GM21528 (cell line): ENCODE measurements at regions not wholly inside any gene's neighbourhood (a gene's known extent, or its start where the extent isn't known, plus 50 kb on each side); places are given as distances from the start of the nearest gene placed in this dataset.
"Not testable (repeated sequence)": the region's sequence is repeated elsewhere in the genome, so short reads cannot be mapped to it uniquely, and the experiment has no call there.

Source experiments
- ATAC-seq: cut with Tn5 transposase; IDR thresholded peaks from one replicate; pipeline ENCODE4 v1.9.1; 2021; ENCODE audit warnings: mild to moderate bottlenecking, moderate library complexity; ENCODE audit not compliant: unreplicated experiment, low FRiP score

DNA sequence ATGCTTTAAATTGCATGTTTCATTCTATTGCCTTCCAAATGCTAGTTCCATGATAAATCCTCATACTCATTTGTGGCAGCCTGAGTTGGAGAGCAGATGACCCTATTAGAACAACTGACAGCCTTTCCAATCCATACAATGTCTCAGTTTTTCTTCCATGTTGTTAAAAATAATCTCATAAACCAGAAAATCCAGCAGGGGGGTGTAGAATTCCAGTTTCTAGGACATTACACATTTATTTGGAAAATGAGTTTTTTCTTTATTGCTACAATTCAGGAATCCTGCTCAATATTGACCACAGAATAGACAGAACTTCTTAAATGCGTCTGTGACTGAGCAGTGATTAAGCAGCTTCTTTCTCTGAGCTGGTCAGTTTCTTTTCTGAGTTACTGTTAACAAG, 174.2 kb upstream of the ATP10A start:
- ATAC-seq, result no peak

DNA sequence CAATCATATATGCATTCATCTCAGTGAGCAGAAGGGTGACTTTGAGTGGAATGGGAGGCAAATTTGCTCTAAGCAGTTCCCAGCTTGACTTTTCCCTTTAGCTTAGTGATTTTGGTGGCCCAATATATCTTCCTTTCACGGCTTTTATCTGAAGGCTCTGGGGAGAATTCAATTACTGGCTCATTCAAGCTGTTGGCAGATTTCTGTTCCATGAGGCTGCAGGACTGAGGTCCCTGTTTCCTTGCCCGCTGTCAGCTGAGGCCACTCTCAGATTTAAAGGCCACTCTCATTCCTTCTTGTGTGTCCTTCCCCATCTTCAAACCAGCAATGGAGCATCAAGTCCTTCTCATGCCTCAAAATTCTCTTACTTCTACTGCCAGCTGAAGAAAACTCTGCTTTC, 170.4 kb upstream of the ATP10A start:
- no peak for ATAC-seq

DNA sequence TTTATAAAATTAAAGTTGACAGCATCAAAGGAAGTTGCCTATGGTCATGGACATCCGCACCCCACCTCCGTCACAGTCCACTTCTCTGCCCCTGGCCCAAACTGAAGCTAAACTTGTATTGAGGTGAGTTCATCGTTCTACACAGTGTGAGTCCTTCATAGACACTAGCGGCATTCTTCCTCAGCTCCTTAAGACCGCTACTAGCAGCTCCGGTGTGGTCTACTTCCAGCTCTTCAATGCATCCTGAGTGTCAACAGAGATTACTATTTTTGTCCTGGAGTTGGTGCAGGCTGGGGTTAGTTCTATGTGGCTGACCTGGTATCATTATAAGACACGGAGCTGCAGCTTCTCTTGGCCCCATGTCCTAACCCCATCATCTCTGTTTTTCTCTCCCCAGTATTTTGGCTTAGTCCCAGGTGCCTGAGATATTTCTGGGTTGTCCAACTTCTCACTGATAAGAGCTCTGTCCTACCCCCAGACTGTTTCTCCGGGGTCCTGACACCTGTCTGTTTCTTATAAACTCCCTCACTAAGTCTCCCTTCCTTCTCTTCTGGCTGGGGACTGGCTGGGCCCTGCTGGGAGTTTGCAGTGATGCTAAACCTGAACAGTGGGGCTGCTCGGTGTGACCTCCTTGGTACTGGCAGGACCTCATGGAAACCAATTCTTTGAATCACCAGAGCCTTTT, 169.2 kb upstream of the ATP10A start:
- ATAC-seq, result no peak

DNA sequence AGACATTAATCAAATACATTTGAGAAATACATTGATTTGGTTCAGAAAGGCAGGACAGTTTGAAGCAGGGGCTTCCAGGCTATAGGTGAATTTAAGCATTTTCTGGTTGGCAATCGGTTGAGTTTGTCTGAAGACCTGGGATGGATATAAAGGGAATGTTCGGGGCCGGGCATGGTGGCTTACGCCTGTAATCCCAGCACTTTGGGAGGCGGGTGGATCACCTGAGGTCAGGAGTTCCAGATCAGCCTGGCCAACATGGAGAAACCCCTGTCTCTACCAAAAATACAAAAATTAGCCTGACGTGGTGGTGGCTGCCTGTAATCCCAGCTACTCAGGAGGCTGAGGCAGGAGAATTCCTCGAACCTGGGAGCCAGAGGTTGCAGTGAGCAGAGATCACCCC, 166.5 kb upstream of the ATP10A start:
- not testable (repeated sequence) for ATAC-seq

DNA sequence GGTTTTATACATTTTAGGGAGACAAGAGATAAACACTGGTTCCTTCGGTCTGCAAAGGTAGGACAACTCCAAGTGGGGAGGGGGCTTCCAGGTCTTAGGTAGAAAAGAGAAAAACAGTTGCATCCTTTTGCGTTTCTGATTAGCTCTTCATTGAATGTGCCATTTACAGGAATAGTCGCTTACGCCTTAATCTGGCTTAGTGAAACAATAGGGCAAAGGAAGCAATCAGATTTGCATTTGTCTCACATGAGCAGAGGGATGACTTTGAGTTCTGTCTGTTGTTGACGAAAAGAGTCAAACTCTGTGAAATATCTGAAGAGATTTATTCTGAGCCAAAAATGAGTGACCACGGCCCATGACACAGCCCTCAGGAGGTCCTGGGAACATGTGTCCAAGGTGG, 166.0 kb upstream of the ATP10A start:
- ATAC-seq, result no peak

DNA sequence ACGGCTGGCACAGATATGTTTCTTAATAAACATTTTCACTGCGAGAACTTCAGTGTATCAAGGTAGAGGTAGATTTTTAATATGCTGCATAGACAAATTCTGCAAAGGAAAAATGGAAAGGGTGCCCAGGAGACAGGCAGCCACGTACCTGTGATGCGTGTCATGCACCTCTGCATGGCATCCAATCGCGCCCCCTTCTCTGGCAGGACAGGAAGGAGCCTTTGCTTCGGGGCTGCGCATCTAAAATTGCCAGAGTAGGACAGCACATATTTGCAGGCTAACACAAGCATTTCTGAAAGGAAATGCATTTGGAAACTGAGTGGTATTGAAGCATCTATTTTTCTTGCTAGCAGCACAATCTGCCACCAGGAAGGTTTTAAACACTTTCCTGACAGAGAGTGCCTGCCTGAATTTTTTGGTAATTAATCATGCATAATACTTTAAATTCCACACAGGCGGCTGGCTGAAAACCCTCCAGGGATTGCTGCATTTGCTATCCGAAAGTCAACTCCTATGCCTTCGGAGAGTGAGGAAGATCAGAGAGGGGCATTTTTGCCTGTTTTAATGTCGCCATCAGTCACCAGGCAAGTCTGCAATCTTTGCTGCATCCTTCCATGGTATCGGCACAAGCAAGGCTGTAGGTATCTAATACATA, 165.1 kb upstream of the ATP10A start:
- no peak for ATAC-seq

DNA sequence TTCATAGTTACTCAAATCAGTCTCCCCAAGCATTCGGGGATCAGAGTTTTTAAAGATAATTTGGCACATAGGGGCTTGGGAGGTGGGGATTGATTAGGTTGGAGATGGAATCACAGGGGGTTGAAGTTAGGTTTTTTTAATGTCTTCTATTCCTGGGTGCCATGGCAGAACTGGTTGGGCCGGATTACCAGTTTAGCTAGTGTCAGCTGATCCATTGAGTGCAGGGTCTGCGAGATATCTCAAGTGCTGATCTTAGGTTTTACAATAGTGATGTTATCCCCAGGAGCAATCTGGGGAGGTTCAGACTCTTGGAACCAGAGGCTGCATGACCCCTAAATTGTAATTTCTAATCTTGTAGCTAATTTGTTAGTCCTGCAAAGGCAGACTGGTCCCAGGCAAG, 163.5 kb upstream of the ATP10A start:
- ATAC-seq, result not testable (repeated sequence)

DNA sequence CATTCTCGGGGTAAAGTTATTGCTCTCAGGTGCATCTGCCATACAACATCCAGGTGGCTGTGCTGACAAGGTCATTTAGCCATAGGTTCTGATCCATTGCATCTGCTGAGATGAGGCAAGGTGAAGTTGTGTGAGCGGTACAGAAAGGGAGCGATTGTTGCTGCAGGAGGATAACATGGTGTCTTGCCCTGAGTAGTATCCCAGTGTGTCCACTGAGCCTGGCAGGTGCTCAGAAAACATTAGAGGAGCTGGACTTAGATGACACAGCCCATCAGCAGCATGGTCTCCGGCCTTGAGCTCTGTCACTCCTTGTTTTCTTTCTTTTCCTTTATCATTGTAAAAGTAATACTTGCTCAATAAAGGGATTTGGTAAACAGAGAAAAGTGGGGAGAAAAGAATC, 161.1 kb upstream of the ATP10A start:
- ATAC-seq, result no peak

DNA sequence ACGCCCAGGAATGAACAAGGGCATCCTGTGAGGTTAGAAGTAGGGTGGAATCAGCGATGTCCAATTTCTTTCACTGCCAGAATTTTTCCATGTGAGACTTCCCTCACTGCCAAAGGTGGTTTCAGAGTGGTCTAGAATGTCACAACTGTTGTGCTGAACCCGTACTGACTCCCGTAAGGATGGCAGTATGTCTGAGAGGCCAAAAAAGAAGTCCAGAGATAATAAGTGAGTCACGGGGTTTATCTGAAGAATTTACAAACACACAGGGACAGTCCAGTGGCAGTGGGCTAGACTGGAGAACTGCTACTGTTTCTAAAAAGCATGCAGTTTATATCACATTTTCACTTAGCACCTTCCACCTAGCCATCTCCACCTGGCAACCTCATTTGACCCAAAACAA, 160.6 kb upstream of the ATP10A start:
- no peak for ATAC-seq

DNA sequence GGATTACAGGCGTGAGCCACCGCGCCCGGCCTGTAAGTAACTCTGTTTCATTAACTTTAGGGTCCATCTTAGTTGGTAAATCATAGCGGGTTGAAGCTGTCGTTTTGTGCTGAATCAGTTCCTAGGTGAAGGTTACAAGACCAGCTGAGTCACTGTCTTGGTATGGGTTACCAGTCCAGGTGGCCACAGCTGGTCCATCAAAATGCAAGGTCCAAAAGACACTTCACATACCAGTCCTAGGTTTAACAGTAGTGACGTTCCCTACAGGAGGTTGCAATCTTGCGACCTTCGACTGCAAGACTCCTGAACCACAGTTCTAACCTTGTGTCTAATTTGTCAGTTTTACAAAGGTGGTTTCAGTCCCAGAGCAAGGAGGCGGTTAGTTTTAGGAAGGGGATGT, 160.1 kb upstream of the ATP10A start:
- no peak for ATAC-seq

DNA sequence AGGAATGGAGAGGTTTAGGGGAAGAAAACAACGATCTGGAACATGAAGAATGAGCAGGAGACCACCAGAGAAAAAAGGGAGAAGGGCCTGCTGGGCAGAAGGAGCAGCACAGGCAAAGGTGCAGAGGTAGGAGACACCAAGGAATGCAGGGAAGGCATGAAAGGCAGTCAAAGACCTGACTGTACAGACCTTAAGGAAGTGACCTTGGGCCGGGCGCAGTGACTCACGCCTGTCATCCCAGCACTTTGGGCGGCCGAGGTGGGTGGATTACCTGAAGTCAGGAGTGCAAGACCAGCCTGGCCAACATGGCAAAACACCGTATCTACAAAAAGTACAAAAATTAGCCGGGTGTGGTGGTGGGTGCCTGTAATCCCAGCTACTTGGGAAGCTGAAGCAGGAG, 157.7 kb upstream of the ATP10A start:
- ATAC-seq, result no peak

DNA sequence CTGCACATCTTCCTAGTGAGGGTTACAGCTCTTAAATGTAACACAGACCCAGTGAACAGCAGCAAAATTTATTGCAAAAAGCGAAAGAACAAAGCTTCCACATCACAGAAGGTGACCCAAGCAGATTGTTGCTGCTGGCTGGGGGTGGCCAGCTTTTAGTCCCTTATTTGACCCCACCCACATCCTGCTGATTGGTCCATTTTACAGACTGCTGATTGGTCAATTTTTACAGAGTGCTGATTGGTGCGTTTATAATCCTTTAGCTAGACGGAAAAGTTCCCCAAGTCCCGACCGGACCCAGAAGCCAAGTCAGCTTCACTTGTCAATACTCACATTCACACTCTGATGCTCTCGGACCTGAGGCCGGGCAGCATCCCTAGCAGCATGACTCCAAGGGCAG, 154.5 kb upstream of the ATP10A start:
- no peak for ATAC-seq

DNA sequence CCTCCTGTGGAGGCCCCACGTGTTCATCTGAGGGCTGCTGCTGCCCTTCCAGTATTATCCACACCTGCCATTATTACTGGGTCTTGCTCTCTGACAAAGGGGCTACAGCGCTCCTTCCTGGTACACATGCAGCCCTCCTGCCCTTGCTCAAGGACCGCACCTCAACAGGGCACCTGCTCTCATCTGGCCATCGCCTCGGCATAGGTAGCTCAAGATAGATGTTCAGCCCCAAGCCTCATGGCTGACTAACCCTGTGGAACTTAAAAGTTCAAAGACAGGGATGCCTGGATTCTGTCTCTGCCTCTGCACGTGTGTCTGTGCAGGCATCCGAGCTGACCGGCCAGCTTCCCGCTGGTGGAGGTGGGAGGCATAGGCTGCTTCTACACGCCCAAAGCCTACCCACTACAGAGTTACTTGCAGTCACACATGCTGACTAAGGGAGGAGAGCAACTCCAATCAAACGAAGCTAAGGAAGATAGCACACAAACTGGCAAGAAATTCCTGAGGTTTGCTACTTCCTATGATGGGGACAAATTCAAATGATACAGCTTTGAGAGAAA, 152.5 kb upstream of the ATP10A start:
- no peak for ATAC-seq

DNA sequence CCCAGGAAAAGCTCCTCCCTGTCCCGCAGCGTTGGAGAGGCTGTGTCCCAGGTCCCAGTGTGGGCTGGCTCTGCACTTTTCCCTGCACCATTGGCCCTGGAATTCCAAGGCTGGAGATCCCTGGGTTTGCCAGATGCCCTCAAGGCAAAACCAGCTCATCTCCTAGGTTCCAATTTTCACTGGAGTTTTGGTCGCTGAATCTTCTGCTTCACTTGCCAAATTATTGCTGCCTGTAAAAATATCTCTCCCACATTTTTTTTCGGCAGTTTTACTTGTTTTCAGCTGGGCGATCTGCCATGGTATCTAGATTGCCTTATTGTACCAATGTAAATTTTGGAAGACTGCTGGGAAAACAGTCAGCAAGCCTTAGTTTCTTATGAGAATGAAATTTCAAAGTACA, 150.9 kb upstream of the ATP10A start:
- no peak for ATAC-seq

DNA sequence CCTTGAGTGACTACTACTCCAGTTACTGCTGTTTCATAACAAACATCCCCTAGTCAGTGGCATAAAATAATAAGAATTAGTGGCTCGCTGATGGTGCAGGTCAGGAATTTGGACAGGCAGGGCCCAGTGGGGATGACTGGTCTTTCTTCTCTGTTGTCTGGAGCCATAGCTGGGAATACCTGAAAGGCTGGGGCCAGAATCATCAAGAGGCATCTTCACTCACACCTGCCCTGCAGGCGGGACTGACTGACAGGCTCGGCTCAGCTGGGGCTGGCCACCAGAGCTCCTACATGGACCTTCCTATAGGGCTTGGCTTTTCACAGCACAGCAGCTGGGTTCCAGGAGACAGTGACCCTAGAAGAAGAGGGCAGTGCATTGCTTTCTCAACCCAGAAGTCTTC, 148.8 kb upstream of the ATP10A start:
- ATAC-seq, result no peak

DNA sequence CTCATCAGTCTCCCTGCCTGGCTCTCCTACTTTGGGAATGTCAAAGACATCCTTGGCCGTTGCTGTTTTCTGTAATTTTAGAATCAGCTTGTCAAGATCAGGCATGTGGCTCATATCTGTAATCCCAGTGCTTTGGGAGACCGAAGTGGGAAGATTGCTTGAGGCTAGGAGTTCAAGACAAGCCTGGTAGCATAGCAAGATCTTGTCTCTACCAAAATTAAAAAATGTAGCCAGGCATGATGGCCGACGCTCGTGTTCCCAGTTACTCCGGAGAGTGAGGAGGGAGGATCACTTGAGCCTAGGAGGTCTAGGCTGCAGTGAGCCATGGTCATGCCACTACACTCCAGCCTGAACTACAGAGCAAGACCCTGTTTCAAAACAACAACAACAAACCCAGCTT, 144.0 kb upstream of the ATP10A start:
- no peak for ATAC-seq

DNA sequence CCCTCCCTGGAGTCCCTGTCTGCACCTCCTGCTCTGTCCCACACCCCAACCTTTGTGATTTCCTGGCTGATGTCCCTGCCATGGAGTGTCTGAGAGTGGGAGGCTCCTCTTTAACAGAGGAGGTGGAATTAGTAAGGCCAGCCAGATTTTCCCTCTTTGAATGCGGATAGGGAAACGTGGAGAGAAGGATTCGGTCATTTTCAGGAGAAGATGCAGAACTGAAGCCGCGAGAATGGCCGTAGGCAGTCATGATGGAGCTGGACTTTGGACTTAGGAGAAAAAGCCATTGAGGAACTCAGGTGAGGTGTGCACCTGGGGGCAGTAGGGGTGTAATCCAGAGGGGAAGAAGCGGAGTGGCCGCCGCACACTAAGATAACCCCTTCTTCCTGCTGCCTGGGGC, 138.1 kb upstream of the ATP10A start:
- ATAC-seq, result no peak

DNA sequence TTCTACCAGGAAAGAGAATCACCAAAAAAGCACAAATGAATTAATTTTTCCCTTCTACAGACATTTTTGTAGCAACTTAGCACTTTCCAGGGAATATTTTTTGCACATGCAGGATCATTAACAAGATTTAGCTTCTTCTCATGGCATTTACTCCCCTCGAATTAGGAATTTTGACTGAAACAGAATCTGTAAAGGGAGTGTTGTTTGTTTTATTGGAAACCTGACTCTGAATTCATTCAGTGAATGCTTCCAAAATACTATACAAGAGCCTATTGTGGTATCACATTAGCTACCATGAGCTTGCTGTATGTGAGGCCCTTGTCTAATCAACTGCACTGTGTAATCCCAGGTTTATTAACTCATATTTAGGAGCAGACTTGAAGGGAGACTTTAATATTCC, 130.4 kb upstream of the ATP10A start:
- no peak for ATAC-seq

DNA sequence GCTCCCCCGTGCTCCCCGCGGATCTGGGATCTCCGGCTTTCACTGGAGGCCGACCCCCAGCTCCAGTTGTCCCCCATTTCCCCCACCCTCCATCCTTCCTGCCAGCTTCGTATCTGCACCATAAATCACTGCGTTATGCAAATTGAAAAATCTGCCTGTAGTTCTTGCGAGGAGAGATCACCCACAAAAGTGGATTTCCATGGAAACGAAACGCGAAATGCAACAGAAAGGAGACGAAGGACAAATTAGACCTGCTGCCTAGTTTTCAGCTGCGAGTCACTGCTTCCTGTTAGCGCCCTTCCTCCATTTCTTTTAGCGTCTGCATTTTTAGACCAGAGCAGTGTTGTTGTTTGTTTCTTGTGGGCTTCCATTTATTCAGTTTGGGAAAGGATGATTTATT, 127.1 kb upstream of the ATP10A start:
- ATAC-seq, result no peak

DNA sequence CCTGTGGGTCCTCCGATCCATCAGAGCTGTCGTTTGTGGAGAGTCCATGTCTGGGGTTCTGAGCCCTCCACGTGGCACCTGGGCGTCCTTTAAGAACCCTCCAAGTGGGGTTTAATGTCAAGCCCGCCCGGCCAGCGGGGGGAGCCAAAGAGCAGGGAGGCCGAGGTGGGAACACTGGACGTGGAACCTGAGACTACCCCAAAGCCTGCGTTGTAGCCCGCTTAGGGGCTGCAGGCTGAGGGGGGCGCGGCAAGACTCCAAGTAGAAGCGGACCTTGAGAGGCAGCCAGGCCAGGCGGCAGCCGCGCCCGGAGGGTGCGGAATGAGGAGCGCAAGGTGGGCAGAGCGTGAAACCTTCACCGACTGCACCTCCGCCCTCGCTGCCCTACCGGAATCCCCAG, 126.2 kb upstream of the ATP10A start:
- ATAC-seq, result no peak

DNA sequence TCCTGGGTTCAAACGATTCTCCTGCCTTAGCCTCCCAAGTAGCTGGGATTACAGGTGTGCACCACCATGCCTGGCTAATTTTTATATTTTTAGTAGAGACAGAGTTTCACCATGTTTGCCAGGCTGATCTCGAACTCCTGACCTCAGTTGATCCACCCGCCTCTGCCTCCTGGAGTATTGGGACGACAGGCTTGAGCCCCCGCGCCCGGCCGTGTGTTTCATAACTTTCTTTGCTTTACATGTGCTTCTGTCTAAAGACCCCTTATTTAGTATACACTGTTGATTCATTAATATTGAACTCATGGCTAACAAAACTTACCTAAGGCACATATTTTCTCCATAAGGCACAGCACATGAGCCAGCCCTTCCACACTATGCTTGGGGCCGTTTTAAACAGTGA, 125.6 kb upstream of the ATP10A start:
- not testable (repeated sequence) for ATAC-seq

DNA sequence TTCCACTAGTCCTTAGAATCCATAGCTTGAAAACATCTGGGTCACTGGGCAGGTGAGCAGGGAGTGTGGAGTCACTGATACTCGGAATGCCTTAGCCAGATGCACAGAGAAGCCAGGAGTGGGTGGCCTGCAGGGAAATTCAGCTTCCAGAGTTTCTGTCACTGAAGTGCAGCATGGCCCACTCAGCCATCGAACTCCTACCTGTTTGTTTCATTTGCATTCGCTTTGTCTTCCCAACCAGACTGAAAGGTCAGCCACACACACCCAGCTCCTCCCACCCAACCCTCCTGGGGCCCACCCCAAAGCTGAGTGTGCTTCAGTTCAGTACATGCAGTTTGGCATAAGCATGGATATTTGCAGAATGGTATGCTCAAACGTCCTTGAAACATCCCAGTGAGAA, 124.5 kb upstream of the ATP10A start:
- ATAC-seq, result no peak
